ENCODE measurements at regions not wholly inside any gene's neighbourhood (a gene's known extent, or its start where the extent isn't known, plus 50 kb on each side); places are given as distances from the start of the nearest gene placed in this dataset.

- H3K79me2 ChIP-seq (ENCODE audit: control insufficient read depth, insufficient read depth, low read length): no peaks in the 10 kb centered on the region
- TF ChIP-seq CTCF (optimal IDR thresholded peaks at IDR 0.05 in 1 of 3, IDR thresholded peaks at IDR 0.05 in 1 of 3, conservative IDR thresholded peaks at IDR 0.05 in 1 of 3; ENCODE audit: extremely low read depth in 1 of 3, insufficient read depth in 2 of 3, low read length in 3 of 3) (no peak), EZH2 (IDR thresholded peaks at IDR 0.05; ENCODE audit: low read length) (no peak)
- H3K27ac ChIP-seq (ENCODE audit: control insufficient read depth, insufficient read depth, low read length): no peak overlapping the region
- no peak overlapping the region for H3K9ac ChIP-seq (ENCODE audit: control insufficient read depth, extremely low read depth, insufficient read depth, low read length)
- dilution Hi-C loops (cut with MboI; ENCODE audit: extremely low pct_ligation_motif_present, low sequenced_read_pairs): no loop called here
- H4K20me1 ChIP-seq (ENCODE audit: control insufficient read depth, extremely low read depth, insufficient read depth, low read length): no peaks in the 10 kb centered on the region
- H3K9me3 ChIP-seq (ENCODE audit: control insufficient read depth, low read depth, low read length): no peaks in the 10 kb centered on the region
- no peak overlapping the region for H3K4me2 ChIP-seq (ENCODE audit: control insufficient read depth, extremely low read depth, insufficient read depth, low read depth, low read length)
- no peaks in the 10 kb centered on the region for H3K4me1 ChIP-seq (ENCODE audit: control insufficient read depth, extremely low read depth, insufficient read depth, low read length)
- no peaks in the 10 kb centered on the region for H3K36me3 ChIP-seq (ENCODE audit: control insufficient read depth in 2 of 2, extremely low read depth in 1 of 2, insufficient read depth in 2 of 2, low read length in 2 of 2)
- H3K27me3 ChIP-seq (ENCODE audit: control insufficient read depth, extremely low read depth, insufficient read depth, low read length): peaks cover 26% of the 10 kb centered on the region
- no peak overlapping the region for H2AFZ ChIP-seq (ENCODE audit: control insufficient read depth, low read length)
- FAIRE-seq: no peak
- no peak for DNase-seq (ENCODE audit: low read depth, low spot score)
- no peak overlapping the region for H3K4me3 ChIP-seq (ENCODE audit: control insufficient read depth in 2 of 3, extremely low read depth in 1 of 3, insufficient read depth in 2 of 3, low read depth in 1 of 3, low read length in 3 of 3)
- H3K9me1 ChIP-seq (ENCODE audit: control insufficient read depth, extremely low read depth, insufficient read depth, low read length): no peaks in the 10 kb centered on the region
Observed at GRCh38 chr1:60888126-60888525, 194.2 kb upstream of the NFIA start.

- TF ChIP-seq CTCF (optimal IDR thresholded peaks at IDR 0.05 in 1 of 3, IDR thresholded peaks at IDR 0.05 in 1 of 3, conservative IDR thresholded peaks at IDR 0.05 in 1 of 3; ENCODE audit: extremely low read depth in 1 of 3, insufficient read depth in 2 of 3, low read length in 3 of 3) (no peak), EZH2 (IDR thresholded peaks at IDR 0.05; ENCODE audit: low read length) (no peak)
- no peak overlapping the region for H3K9ac ChIP-seq (ENCODE audit: control insufficient read depth, extremely low read depth, insufficient read depth, low read length)
- no peak for DNase-seq (ENCODE audit: low read depth, low spot score)
- peaks cover 20% of the 10 kb centered on the region for H3K27me3 ChIP-seq (ENCODE audit: control insufficient read depth, extremely low read depth, insufficient read depth, low read length)
- no peaks in the 10 kb centered on the region for H3K9me3 ChIP-seq (ENCODE audit: control insufficient read depth, low read depth, low read length)
- H4K20me1 ChIP-seq (ENCODE audit: control insufficient read depth, extremely low read depth, insufficient read depth, low read length): no peaks in the 10 kb centered on the region
- H3K36me3 ChIP-seq (ENCODE audit: control insufficient read depth in 2 of 2, extremely low read depth in 1 of 2, insufficient read depth in 2 of 2, low read length in 2 of 2): no peaks in the 10 kb centered on the region
- no peak overlapping the region for H2AFZ ChIP-seq (ENCODE audit: control insufficient read depth, low read length)
- H3K4me3 ChIP-seq (ENCODE audit: control insufficient read depth in 2 of 3, extremely low read depth in 1 of 3, insufficient read depth in 2 of 3, low read depth in 1 of 3, low read length in 3 of 3): no peak overlapping the region
- no peaks in the 10 kb centered on the region for H3K9me1 ChIP-seq (ENCODE audit: control insufficient read depth, extremely low read depth, insufficient read depth, low read length)
- no peak for FAIRE-seq
- no peaks in the 10 kb centered on the region for H3K4me1 ChIP-seq (ENCODE audit: control insufficient read depth, extremely low read depth, insufficient read depth, low read length)
- H3K4me2 ChIP-seq (ENCODE audit: control insufficient read depth, extremely low read depth, insufficient read depth, low read depth, low read length): no peak overlapping the region
- no peak overlapping the region for H3K27ac ChIP-seq (ENCODE audit: control insufficient read depth, insufficient read depth, low read length)
- dilution Hi-C loops (cut with MboI; ENCODE audit: extremely low pct_ligation_motif_present, low sequenced_read_pairs): no loop called here
- no peaks in the 10 kb centered on the region for H3K79me2 ChIP-seq (ENCODE audit: control insufficient read depth, insufficient read depth, low read length)
Observed at GRCh38 chr1:60886793-60887331, 195.5 kb upstream of the NFIA start.

All from keratinocyte (primary cell).